WERI-Rb-1 (cell line): ENCODE measurements at regions not wholly inside any gene's neighbourhood (a gene's known extent, or its start where the extent isn't known, plus 50 kb on each side); places are given as distances from the start of the nearest gene placed in this dataset.

ENCODE experiments used
- DNase-seq: peaks from one replicate; pipeline ENCODE4 v3.0.0-alpha.2; 2020
- H3K27ac ChIP-seq: fragments of 250-450 bp; sonication (Bioruptor Pico); 2 replicates; pipeline ENCODE4 v1.5.1; 2020; ENCODE audit warnings: mild to moderate bottlenecking, moderate library complexity
- H3K27me3 ChIP-seq: fragments of 250-450 bp; sonication (Bioruptor Pico); 2 replicates; pipeline ENCODE4 v1.5.1; 2021; ENCODE audit warnings: mild to moderate bottlenecking, low read depth, moderate library complexity; ENCODE audit not compliant: insufficient read depth, severe bottlenecking
- H3K36me3 ChIP-seq: fragments of 250-450 bp; sonication (Bioruptor Pico); 2 replicates; pipeline ENCODE4 v1.5.1; 2020; ENCODE audit warnings: mild to moderate bottlenecking, moderate library complexity
- H3K4me3 ChIP-seq: 2 replicates; pipeline ENCODE4 v1.5.1; 2011; ENCODE audit warnings: low read depth, mild to moderate bottlenecking, control low read depth, low read length
- H3K9me3 ChIP-seq: fragments of 250-450 bp; sonication (Bioruptor Pico); 2 replicates; pipeline ENCODE4 v1.5.1; 2021; ENCODE audit warnings: mild to moderate bottlenecking, moderate library complexity; ENCODE audit not compliant: severe bottlenecking
- TF ChIP-seq, protein P1 (sequence below): IDR thresholded peaks from 2 replicates; pipeline ENCODE4 v1.5.1; 2011; ENCODE audit warnings: low read depth, mild to moderate bottlenecking, control low read depth, inconsistent platforms, low read length

DNA sequence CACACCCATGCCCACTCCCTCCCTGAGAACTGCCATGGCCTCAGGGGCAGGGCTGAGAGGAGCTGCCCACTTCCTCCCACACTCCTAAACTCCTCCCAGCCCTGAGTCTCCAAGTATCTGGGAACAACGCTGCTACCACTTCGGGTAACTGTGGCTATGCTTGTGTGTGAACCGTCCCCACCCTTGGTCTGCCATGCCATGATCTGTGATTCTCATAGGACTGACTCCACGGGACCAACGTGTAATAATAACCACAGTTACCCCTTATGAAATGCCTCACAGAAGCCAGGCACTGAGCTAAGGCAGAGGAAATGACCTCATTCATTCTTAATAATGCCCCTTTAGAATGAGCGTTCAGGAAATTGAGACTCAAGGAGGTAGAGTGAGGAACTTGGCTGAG lies 103.9 kb upstream of the SMIM23 start:
- H3K36me3 ChIP-seq, result no peaks in the 10 kb centered on the region
- H3K4me3 ChIP-seq, result no peak overlapping the region
- H3K27me3 ChIP-seq, result peaks cover 56% of the 10 kb centered on the region
- no peak for DNase-seq
- no peaks in the 10 kb centered on the region for H3K9me3 ChIP-seq
- TF ChIP-seq, protein P1, sequence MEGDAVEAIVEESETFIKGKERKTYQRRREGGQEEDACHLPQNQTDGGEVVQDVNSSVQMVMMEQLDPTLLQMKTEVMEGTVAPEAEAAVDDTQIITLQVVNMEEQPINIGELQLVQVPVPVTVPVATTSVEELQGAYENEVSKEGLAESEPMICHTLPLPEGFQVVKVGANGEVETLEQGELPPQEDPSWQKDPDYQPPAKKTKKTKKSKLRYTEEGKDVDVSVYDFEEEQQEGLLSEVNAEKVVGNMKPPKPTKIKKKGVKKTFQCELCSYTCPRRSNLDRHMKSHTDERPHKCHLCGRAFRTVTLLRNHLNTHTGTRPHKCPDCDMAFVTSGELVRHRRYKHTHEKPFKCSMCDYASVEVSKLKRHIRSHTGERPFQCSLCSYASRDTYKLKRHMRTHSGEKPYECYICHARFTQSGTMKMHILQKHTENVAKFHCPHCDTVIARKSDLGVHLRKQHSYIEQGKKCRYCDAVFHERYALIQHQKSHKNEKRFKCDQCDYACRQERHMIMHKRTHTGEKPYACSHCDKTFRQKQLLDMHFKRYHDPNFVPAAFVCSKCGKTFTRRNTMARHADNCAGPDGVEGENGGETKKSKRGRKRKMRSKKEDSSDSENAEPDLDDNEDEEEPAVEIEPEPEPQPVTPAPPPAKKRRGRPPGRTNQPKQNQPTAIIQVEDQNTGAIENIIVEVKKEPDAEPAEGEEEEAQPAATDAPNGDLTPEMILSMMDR, result no peak
- H3K27ac ChIP-seq, result no peak overlapping the region

DNA sequence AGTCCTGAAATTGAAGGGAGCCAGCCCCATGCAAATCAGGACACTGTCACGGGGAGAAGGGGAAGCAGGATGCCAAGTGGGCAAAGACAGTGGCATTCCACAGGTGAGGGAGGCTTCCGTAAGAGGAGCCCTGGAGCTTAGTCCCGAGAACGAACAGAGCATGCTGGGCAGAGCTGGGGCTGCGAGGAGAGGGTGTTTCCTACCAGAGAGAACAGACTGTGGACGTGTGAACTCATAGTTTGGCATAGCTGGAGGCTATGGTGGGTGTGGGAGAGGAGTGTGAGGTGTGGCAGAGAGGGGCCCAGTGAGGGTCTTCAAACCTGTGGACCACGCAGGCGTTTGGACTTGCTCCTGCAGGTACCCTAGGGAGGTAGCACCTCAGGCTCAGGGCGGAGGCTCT lies 102.8 kb upstream of the SMIM23 start:
- peaks cover 52% of the 10 kb centered on the region for H3K27me3 ChIP-seq
- H3K4me3 ChIP-seq, result no peak overlapping the region
- H3K36me3 ChIP-seq, result no peaks in the 10 kb centered on the region
- H3K9me3 ChIP-seq, result no peaks in the 10 kb centered on the region
- DNase-seq, result no peak
- TF ChIP-seq, protein P1, result no peak
- H3K27ac ChIP-seq, result no peak overlapping the region

DNA sequence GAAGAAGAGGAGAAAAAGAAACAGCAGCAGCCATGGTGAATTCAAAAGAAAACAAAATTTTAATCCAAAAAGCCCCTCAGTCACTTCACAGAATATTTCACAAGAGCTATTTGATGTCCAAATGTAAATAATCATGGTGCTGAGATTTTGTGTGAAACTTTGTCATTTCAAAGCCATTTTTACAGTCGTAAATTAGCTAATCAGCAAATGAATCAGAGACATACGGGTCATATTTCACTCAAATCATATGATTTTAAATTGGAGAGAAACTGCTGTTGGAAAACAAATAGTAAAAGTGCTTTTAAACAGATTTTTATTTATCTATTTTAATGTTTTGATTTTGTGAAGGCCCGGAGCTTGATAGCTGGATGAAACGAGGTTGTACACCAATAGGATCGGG lies 101.4 kb upstream of the SMIM23 start:
- Histone ChIP-seq H3K4me3 (no peak overlapping the region), H3K27ac (no peak overlapping the region), H3K27me3 (peaks cover 50% of the 10 kb centered on the region), H3K9me3 (no peaks in the 10 kb centered on the region), H3K36me3 (no peaks in the 10 kb centered on the region)
- DNase-seq, result no peak
- TF ChIP-seq, protein P1, result no peak

DNA sequence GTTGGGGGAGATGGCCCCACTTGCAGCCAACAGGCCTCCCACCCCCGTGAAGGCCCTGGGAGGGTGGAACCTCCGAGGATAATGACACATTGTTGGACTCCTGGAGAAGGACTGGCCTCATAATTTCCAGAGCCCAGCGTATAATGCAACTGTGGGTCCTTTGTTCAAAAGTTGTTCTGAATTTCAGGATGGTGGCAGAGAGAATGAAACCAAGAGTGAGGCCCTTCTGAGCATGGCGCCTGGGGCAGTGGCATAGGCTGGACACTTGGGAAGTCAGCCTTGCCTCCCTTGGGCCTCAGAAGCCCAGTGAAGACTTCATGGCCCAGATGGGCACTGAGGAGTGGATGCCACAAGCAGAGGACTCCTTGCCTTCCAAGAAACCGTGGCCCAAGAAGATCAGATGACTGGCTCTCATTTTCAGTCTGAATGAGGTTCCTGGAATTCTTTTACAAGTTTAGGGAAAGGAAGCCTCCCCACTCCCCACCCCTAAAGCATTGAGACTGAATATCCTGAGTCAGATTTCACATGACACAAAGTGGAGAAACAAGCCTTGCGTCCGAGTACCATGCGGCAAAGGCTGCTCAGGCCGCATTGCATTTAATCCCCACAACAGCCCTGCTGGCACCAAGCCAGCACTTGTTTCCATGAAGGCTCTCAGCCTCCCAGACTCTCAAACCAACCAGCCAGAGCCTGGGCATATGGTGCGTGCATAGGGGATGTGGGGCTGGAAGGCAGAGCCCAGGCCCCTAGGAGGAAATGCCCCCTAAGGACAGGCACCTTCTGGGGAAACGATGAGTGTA lies 96.7 kb upstream of the SMIM23 start:
- H3K9me3 ChIP-seq, result no peaks in the 10 kb centered on the region
- no peak overlapping the region for H3K4me3 ChIP-seq
- H3K27ac ChIP-seq, result no peak overlapping the region
- TF ChIP-seq, protein P1, result no peak
- peaks cover 30% of the 10 kb centered on the region for H3K27me3 ChIP-seq
- no peak for DNase-seq
- no peaks in the 10 kb centered on the region for H3K36me3 ChIP-seq

DNA sequence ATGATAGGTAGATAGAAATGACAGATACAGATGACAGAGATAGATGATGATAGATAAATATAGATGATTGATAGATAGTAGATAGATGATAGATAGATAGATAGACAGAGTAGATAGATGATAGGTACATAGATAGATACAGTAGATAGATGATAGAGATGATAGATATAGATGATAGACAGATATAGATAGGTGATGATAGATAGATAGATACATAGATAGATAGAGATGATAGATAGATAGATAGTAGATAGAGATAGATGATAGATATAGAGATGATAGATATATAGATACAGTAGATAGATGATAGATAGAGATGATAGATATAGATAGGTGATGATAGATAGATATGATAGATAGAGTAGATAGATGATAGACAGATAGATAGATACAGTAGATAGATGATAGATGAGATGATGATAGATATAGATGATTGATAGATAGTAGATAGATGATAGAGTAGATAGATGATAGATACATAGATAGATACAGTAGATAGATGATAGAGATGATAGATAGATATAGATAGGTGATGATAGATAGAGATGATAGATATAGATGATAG lies 95.7 kb upstream of the SMIM23 start:
- DNase-seq, result no peak
- no peak overlapping the region for H3K27ac ChIP-seq
- no peaks in the 10 kb centered on the region for H3K36me3 ChIP-seq
- no peak overlapping the region for H3K4me3 ChIP-seq
- H3K27me3 ChIP-seq, result peaks cover 28% of the 10 kb centered on the region
- TF ChIP-seq, protein P1, result no peak
- H3K9me3 ChIP-seq, result no peaks in the 10 kb centered on the region

DNA sequence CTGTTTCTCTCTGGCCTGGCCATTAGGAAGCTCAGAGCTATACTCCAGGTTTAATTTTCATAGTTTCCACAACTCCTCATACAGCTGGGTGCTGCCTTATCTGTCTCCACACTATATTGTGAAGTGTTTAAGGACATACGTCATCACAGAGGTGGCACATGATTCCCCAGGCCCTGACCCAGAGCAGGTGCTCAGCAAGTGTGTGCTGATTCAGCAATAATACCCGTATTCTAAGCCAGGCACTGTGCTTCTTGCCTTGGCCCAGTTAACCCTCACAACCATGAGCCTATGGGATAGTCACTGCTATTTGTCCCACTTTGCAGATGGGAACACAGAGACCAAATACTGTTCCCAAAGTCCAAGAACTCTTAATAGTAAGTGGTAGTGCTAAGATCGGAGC lies 93.5 kb upstream of the SMIM23 start:
- TF ChIP-seq, protein P1, result no peak
- Histone ChIP-seq H3K36me3 (no peaks in the 10 kb centered on the region), H3K27ac (no peak overlapping the region), H3K27me3 (peaks cover 20% of the 10 kb centered on the region), H3K4me3 (no peak overlapping the region), H3K9me3 (no peaks in the 10 kb centered on the region)
- DNase-seq, result no peak
